GM21723 (cell line): ENCODE measurements at regions not wholly inside any gene's neighbourhood (a gene's known extent, or its start where the extent isn't known, plus 50 kb on each side); places are given as distances from the start of the nearest gene placed in this dataset.

Experiments used
- ATAC-seq: cut with Tn5 transposase; IDR thresholded peaks from one replicate; pipeline ENCODE4 v1.9.1; 2021; ENCODE audit warnings: mild to moderate bottlenecking, moderate library complexity; ENCODE audit not compliant: unreplicated experiment

DNA sequence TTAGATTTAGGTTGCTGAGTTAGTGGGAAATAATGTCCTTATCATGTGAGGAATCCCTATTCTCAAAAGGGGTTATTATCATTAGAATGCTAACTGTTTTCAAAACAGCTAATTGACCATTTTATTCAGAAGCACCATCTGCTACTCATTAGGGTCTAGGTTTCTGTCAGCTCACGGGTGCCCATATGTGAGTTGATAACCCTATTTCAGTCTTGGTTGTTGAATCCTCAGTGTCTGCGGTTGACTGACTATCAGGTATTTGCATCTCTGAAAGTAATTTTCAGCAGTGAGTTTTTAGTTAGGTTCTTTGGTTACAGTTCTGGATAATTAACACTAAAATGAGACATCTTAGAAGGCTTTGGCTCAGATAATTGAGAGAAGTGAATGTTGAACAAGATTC lies 1404.0 kb downstream of the AACS start:
- ATAC-seq: no peak

DNA sequence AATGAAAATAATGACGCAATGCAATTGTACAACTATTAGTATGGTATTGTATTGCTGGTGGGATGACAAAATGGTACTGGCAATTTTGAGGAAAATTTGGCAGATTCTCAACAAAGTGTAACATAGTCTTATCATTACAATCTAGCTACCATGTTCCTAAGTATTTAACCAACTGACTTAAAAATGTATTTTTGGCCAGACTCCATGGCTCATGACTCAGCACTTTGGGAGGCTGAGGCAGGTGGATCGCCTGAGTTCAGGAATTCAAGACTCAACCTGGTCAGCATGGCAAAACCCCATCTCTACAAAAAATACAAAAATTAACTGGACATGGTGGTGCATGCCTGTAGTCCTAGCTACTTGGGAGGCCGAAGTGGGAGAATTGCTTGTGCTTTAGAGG lies 1409.5 kb downstream of the AACS start:
- ATAC-seq: no peak

DNA sequence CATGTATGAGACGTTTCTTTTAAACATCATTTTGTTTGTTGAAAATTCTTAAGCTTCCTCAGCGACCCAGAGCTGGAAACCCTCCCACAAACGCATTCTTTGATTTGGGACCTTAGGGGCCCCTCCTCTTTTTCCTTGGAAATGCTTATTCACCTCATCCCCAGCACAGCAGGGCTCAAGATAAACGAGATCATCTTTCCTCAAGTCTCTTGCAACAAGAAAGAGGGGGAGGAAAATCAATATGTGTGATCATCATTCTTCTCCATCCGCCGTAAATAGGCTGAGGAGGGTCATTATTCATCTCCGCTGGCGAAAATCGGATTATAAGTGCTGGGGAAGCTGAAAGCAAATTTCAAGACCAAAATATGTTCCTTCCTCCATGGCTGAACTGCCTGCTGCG lies 1415.2 kb downstream of the AACS start:
- no peak for ATAC-seq

DNA sequence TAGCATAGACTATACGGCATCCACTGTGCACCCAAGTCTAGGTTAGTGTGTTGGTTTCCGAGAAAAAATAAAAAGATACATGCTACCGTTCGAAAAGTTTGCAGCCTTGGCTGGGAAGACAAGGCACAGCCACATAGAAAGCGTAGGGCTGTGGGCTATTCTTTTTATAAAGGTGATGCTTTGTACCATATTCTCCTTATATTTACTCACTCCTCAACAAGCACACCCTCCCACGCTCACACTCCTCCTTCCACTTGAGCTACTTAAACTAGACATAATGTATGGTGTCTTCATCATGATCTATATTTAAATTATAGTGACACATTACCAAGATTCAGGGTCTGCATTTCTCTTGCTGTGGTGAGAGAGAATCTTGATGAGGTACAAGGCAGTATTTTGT lies 1416.5 kb downstream of the AACS start:
- ATAC-seq: no peak

DNA sequence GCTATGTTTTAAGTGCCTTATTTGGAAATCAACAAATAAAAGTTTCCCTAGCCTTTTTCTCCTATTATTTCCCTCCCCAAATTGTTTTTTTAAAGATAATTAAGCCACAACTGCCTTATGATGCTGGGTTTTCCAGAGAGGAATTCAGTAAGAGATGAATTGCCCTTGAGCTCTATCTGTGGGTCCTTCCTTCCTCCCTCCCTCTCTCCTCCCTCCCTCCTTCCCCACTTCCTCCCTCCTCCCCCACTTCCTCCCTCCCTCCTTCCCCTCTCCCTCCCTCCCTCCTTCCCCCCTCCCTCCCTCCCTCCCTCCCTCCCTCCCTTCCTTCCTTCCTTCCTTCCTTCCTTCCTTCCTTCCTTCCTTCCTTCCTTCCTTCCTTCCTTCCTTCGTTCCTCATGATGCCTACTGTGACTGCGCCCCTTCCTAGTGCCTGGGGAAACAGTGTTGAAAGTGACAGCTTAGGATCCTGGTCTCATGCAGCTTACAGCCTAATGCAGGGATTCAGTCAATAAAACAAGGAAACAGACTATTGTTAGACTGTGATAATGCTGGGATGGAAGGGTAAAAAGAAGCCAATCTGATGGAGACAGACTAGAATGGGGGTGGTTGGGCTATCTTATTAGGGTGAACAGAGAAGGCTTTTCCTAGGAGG lies 1417.1 kb downstream of the AACS start:
- no peak for ATAC-seq

DNA sequence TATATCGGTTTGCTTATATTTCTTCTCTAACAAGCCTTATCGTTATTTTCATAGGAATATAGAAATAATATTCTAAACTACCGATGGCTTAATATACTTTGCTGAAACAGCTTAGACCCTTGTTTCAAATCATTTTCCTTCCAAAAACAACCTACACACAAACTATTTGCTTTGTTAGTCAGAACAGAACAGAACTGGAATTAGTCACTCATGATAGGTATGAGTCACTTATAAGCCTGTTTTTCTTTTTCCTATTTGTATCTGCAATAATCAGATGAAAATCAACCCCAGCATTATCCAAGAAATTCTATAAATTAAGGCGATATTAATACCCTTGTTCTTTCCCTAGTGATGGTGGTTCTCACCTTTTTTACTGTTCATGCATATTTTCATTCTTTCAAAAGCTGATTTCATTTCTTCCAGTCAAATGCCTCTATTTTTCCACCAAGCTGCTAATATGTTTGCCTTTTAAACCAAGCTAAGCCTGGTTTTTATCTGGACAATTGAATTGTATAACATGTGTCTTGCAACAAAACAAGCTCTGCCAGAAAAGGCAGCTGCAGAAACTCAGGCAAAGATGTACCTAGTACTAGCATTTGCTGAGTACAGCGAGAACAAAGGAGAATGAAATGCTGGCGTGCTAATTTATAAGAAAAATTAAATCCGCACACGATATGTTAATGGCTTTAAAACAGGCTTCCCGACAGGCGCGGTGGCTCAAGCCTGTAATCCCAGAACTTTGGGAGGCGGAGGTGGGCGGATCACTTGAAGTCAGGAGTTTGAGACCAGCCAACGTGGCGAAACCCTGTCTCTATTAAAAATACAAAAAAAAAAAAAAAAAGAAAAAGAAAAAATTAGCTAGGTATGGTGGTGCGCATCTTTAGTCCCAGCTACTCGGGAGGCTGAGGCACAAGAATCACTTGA lies 1418.2 kb downstream of the AACS start:
- ATAC-seq: no peak

DNA sequence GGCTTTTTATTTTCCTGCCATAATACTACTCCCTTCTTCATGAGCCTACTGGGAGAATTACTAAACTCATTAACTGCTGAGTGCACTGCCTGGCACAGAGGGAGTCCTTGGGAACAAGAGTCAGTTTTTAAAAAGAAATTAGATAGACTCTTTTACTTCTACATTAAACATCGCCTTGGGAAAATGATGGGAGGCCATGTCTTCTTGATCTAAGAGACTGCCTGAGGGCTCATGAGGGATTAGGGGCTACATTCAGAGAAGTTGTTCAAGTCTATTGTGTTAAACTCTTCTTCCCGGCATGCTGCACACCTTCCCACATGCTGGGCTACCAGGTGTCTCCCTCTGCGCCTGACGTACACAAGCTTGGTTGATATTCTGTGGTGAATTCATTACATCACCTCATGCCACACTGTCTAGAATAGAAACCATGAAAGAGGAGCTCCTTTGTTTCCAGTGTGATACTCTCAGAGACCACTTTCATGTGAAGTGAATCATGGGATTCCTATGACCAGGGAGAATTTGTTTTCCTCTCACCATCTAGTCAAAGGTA lies 1422.3 kb downstream of the AACS start:
- no peak for ATAC-seq

DNA sequence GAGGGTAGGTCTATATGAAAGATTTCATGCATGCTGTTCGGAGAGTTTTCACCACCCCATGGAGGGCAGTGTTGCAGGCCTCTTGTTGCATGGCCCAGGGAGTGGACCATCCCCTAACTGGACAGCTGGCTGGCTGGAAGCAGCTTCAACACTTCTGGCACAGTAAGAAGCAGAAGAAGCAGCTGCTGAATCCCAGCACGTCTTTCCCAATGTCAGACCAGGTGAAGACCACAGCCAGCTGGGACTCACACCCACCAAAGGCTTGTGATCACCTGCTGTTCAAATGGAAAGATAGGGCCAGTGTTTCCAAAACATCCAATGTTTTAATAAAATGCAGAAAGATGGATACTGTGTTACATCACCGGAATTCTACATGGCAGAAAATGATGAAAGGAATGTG lies 1423.6 kb downstream of the AACS start:
- no peak for ATAC-seq

DNA sequence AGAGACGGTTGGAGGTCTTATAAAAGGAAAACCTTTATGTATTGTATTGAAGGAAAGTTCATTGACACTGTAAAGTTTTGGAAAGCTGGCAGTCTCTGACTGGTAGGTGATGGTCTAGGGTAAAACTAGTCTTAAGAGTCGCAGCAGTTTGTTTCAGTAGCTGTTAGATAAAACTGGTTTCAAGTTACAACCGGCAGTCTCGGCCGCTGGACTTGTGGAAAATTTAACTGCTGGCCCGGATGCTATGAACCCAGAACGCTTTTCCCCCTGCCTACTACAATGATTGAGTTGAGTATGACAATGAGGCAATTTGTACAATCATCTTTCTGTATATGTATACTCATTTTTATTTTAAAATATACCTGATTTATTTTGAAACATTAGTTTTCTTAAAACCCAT lies 1426.9 kb downstream of the AACS start:
- no peak for ATAC-seq

DNA sequence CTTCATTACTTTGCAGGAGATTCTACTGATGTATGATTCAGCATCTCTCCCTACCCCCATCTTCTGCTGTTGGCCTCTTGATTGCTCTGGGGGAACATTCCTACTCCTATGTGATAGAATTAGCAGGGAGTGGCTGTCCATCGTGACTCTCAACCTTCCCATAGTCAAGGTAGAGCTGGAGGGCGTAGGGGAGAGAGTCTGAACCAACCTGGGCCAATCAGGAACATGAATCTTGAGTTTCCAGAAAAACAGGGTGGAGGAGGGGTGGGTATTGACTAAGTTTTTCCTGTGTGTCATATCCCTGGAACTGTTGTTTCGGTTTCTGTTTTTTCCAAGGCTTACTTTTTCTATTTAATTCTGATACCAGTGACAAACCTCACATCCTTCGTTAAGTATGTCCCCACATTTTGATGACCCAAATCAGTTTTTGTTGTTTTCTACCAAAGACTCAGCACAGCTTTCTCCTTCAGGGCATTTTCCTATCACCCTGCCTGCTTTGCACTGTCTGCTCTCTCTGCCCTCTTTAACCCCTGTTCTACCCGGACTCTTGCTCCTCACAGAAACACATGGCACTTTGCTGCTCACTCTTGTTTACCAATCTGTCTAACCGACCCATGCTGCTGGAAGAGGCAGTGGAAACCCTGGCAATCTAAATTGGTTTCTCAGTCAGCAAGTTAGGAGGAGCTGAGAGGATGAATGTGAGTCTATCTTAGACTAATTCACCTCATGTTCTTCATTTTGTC lies 1428.3 kb downstream of the AACS start:
- no peak for ATAC-seq

DNA sequence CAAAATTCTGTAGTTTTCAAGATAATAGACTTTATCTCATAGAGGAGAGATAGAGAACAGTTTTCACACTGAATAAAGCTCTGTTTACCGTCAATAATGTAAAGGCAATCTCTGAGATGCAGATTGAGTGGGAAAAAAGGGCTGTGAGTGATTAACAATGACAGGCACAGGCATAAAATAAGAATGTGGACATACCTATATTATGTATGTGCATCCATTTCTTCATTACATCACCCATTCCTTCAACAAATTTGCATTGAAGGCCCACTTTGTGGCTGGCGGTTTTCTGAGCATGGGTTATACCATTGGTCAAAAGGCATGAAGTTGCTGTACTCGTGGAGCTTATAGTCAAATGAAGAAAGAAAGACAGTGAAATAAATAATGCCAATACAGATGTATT lies 1431.0 kb downstream of the AACS start:
- ATAC-seq: no peak

DNA sequence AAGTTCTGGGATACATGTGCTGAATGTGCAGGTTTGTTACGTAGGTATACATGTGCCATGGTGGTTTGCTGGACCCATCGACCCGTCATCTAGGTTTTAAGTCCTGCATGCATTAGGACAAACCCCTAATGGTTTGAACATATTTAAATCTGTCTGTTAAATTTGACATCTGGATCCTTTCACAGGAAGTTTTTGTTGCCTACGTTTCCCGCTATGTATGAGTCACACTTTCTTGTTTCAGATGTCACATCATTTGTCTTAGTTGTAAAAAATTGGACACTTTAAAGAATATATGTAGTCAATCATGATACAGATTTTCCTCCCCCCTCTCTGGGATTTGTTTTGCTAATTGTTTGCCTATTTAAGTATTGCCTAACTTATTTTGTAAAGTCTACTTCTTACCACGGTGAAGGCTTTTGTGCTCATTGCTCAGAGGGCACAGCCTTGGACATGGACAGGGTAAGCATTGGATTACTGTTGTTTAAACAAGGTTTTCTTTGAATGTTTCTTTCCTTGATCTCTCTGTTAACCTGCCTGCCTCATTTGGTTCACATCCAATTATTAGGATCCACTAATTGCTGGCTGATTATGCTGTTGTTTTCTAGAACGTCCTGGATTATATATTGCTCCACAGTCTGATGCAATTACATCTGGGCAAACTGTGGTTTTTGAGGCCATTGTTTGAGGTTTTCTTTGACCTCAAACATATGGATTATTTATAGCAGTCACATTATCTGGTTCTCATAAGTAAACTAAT lies 1441.4 kb downstream of the AACS start:
- ATAC-seq: no peak

DNA sequence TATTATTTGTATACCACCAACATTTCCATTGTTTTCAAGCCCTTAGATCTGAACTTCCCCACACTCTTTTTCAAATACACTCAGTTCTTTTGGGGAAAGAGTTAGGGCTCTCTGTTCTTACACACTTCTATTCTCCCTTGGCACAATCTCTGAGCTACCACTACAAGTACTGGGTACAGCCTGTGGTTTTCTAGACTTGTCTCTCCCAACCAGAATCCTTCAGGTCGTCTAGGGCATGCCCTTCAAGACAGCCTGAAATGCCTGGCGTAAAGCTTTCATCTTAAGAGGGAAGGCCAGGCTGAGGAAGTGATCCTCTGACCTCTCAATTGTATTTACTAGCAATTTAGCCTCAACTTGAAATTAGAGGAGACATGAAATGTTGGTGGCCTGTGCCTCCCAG lies 1442.0 kb downstream of the AACS start:
- no peak for ATAC-seq

DNA sequence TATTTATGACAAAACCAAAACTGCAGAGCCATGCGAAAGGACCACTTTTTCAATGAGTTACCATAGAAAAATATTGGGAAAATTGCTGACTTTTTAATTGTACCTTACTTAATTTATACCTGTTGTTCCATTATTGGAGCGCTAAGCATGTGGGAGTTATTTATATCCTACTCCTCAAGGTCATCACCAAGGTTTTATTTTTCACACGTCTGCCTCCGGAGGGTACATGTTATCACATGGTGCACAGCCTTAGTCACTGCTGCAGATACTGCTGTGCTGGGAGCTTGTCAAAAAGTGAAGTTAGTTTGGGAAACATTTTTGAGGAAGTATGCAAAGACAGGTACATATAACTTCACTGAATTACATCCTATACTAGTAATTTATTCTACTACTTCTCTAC lies 1444.3 kb downstream of the AACS start:
- no peak for ATAC-seq

DNA sequence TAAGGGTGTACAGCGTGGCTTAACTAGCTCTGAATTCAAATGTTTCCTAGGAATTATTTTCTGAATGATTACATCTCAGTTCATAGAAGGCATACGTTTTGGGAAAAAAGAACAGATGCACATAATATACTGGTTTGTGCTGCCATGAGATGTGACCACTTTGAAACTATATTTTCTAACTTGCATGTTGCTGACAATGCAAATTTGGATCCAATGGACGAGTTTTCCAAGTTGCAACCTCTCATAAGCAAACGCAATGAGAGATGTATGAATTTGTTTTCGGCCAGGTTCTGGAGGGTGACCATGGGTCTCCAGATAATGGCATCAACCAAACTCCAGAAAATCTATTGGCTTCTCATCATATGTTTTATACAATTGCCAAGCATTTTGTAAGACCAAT lies 1445.4 kb downstream of the AACS start:
- ATAC-seq: no peak

DNA sequence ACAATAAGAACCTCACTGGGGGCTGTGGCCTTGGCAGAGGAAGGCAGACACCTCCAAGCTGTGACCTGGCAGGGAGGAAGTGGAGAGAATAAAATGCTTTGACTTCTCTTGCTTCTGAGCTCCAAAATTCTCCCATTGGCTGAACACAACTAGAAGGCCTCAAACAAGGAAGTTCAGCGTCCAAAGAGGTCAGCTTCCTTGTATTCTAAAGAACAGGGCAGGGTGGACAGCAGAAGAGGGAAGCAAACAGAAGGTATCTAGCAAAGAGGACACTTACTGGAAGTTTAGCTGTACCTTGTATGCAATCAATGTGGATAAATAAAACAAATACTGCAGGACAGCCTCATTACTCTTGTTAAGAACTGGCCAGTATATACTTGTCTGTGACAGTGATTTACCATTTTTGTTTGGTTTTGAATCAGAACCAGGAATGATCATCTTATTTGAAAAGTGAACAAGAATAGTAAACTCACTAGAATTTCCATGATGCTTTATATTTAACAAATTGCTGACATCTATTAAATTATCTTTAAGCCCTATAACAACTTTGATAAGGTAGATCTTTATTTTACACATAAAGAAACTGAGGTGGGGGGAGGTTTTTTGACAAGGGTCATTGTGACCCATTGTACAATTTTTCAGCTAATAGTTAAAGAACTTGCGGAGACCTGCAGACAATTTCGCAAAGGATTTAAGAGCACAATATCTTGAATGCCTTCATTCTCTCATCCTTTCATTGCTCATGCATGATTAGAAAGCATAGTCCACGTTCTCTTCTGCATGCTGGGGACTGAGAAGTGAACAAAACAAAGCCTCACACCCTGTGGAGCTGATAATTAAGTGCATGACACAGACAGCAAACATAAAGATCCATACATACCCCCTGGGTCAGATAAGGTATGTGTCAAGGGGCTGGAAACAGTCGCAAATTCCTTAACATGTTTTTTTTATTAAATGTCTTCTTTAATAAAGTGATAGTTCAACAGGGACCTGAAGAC lies 1448.0 kb downstream of the AACS start:
- no peak for ATAC-seq

DNA sequence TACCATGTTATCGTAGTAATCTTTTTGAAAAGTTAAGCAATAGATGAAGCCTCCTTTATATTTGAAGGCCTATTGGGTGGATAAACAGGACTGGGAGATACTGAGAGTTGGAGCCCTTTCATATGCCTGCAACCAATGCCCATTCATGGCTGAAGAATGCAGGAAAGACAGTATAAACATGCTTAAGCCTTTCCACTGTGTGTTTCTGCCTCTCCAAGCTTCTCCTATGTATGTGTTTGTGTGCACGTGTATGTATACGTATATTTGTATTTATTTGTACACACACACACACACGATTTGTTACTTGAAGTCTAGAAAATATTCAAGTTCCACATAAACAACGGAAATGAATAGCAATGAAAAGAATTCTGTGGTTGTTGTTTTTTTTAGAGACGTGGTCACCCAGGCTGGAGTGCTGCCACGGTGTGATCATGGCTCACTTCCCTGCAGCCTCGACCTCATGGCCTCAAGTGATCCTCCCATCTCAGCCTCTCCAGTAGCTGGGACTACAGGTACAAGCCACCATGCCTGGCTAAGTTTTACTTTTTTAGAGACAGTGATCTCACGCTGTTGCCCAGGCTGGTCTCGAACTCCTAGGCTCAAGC lies 1453.5 kb downstream of the AACS start:
- no peak for ATAC-seq

DNA sequence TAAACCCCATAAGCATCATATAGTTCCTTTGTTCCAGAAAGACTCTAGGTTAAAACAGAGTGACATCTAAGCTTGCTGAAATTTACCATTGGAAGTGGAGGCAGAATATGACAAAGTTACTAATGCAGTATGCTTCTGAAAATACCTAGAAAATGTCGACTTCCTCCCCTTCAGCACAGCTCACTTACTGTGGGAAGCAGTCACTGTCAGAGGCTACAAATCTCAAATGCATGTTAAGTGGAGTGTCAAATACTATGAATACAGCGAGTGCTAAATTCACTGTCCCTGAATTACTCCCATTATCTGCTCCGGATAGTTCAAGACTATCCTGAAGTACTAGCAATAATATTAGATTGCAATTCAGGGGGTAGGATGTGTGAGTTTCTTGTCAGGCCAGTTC lies 1454.6 kb downstream of the AACS start:
- ATAC-seq: no peak

DNA sequence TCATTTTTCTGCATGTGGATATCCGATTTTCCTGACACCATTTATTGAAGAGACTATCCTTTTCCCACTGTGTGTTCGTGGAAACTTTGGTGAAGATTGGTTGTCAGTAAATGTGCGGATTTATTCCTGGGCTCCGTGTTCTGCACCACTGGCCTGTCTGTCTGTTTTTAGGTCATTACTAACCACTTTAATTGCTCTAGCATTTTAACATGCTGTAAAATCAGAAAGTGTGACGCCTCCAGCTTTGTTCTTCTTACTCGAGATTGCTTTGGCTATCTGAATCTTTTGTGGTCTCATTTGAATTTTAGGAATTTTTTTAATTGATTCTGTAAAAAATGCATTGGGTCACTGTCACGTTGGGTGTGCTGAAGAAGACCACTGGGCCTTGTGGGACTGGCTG lies 1458.7 kb downstream of the AACS start:
- ATAC-seq: no peak
